H1 (cell line): ENCODE measurements at regions not wholly inside any gene's neighbourhood (a gene's known extent, or its start where the extent isn't known, plus 50 kb on each side); places are given as distances from the start of the nearest gene placed in this dataset.

ENCODE experiments used
- CTCF ChIA-PET: fragments of 300-600 bp; sonication (Branson Sonifier 250); formaldehyde crosslinking; loops from one replicate; lab custom pipeline; 2021; ENCODE audit not compliant: partially characterized antibody; lab: Charles Lee
- POLR2A ChIA-PET: fragments of 300-600 bp; sonication (Branson Sonifier 250); formaldehyde crosslinking; loops from one replicate; lab custom pipeline; 2021; ENCODE audit warnings: inconsistent platforms; ENCODE audit not compliant: partially characterized antibody; lab: Charles Lee
- DNase-seq, 2 experiments: peaks; one replicate each; pipeline versions ENCODE4 v3.0.0 to v3.0.0-alpha.2; 2010 to 2022; ENCODE audit warnings: low spot score in 2 of 2, low read depth in 1 of 2, mixed read lengths in 1 of 2
- FAIRE-seq: peaks from 2 replicates; lab custom pipeline; 2011; peaks lifted over from hg19 to GRCh38; lab: Jason Lieb, UNC
- H2AFZ ChIP-seq: 2 replicates; pipeline ENCODE4 v1.8.1; 2012; ENCODE audit warnings: low read length, inconsistent platforms
- H2AK5ac ChIP-seq: 2 replicates; pipeline ENCODE4 v1.6.1; 2013; ENCODE audit warnings: low read depth, low read length
- H2BK120ac ChIP-seq: replicated peaks from 2 replicates; pipeline ENCODE3; 2013; ENCODE audit warnings: low read depth, low read length, inconsistent platforms
- H2BK12ac ChIP-seq: 2 replicates; pipeline ENCODE4 v1.6.1; 2013; ENCODE audit warnings: low read depth, low read length
- H2BK15ac ChIP-seq: 2 replicates; pipeline ENCODE4 v1.6.1; 2013; ENCODE audit warnings: low read length
- H2BK20ac ChIP-seq: 2 replicates; pipeline ENCODE4 v1.6.1; 2013; ENCODE audit warnings: low read length
- H2BK5ac ChIP-seq: 2 replicates; pipeline ENCODE4 v1.6.1; 2013; ENCODE audit warnings: low read depth, low read length
- H3K14ac ChIP-seq: 2 replicates; pipeline ENCODE4 v1.6.1; 2013; ENCODE audit warnings: inconsistent platforms; ENCODE audit not compliant: insufficient read length
- H3K18ac ChIP-seq: 2 replicates; pipeline ENCODE4 v1.6.1; 2013; ENCODE audit warnings: low read length; ENCODE audit errors: extremely low read depth
- H3K23ac ChIP-seq: 2 replicates; pipeline ENCODE4 v1.6.1; 2013; ENCODE audit warnings: inconsistent platforms; ENCODE audit not compliant: insufficient read length
- H3K23me2 ChIP-seq: 2 replicates; pipeline ENCODE4 v1.6.1; 2013; ENCODE audit warnings: low read depth, low read length
- H3K27ac ChIP-seq: 2 replicates; pipeline ENCODE4 v1.6.1; 2011; ENCODE audit warnings: low read depth, low read length, inconsistent platforms
- H3K27me3 ChIP-seq, 4 experiments: replicated peaks in 1 of 4; 1 replicate in 1 of 4; 2 replicates in 3 of 4; pipeline versions ENCODE4 v1.6.1 to v1.8.1; 2011 to 2013; ENCODE audit warnings: low read length in 3 of 4, mild to moderate bottlenecking in 3 of 4, inconsistent platforms in 2 of 4, mixed read lengths in 2 of 4, moderate library complexity in 1 of 4; ENCODE audit not compliant: control insufficient read depth in 3 of 4, insufficient read depth in 3 of 4; ENCODE audit errors: extremely low read depth in 1 of 4
- H3K36me3 ChIP-seq, 4 experiments: 2 replicates each; pipeline versions ENCODE4 v1.6.1 to v1.8.1; 2011 to 2013; ENCODE audit warnings: mild to moderate bottlenecking in 4 of 4, low read length in 3 of 4, moderate library complexity in 2 of 4, control low read depth in 1 of 4, inconsistent platforms in 1 of 4; ENCODE audit not compliant: insufficient read depth in 4 of 4, control insufficient read depth in 2 of 4
- H3K4ac ChIP-seq: replicated peaks from 2 replicates; pipeline ENCODE3; 2013; ENCODE audit warnings: low read length, low read depth, mixed read lengths, inconsistent platforms; ENCODE audit not compliant: insufficient read length
- H3K4me1 ChIP-seq, 4 experiments: replicated peaks in 1 of 4; 1 replicate in 1 of 4; 2 replicates in 3 of 4; pipeline versions ENCODE4 v1.6.1 to v1.8.1; 2011 to 2013; ENCODE audit warnings: low read length in 3 of 4, inconsistent platforms in 2 of 4, mixed read lengths in 1 of 4; ENCODE audit not compliant: insufficient read depth in 4 of 4, control insufficient read depth in 3 of 4
- H3K4me2 ChIP-seq, 2 experiments: 2 replicates each; pipeline versions ENCODE4 v1.6.1 to v1.8.1; 2011 to 2013; ENCODE audit warnings: low read depth in 2 of 2, low read length in 2 of 2, control low read depth in 1 of 2, inconsistent platforms in 1 of 2, mild to moderate bottlenecking in 1 of 2; ENCODE audit not compliant: insufficient read depth in 1 of 2
- H3K4me3 ChIP-seq, 4 experiments: fragments of 200-600, 300-600 bp in 1 of 4; sonication (generic), shearing (Covaris generic), sonication (Bioruptor Twin) in 1 of 4; 2 replicates each; pipeline versions ENCODE4 v1.5.1 to v1.8.1; 2011 to 2016; ENCODE audit warnings: low read length in 4 of 4, low read depth in 3 of 4, control low read depth in 2 of 4, inconsistent platforms in 2 of 4, mild to moderate bottlenecking in 2 of 4, mixed read lengths in 1 of 4, moderate library complexity in 1 of 4; ENCODE audit not compliant: insufficient read depth in 2 of 4; ENCODE audit errors: extremely low read depth in 1 of 4
- H3K56ac ChIP-seq: replicated peaks from 2 replicates; pipeline ENCODE3; 2013; ENCODE audit warnings: low read depth, mild to moderate bottlenecking, mixed read lengths, low read length, inconsistent platforms; ENCODE audit not compliant: insufficient read length
- H3K79me1 ChIP-seq: 2 replicates; pipeline ENCODE4 v1.6.1; 2013; ENCODE audit warnings: low read depth, low read length, control low read depth
- H3K79me2 ChIP-seq, 2 experiments: 2 replicates each; pipeline versions ENCODE4 v1.6.1 to v1.8.1; 2012 to 2013; ENCODE audit warnings: low read length in 2 of 2, mild to moderate bottlenecking in 2 of 2, inconsistent platforms in 1 of 2; ENCODE audit not compliant: insufficient read depth in 2 of 2, control insufficient read depth in 1 of 2
- H3K9ac ChIP-seq, 4 experiments: replicated peaks in 1 of 4; 1 replicate in 1 of 4; 2 replicates in 3 of 4; pipeline versions ENCODE4 v1.6.1 to v1.8.1; 2011 to 2013; ENCODE audit warnings: low read depth in 3 of 4, low read length in 3 of 4, control low read depth in 2 of 4, mild to moderate bottlenecking in 2 of 4, moderate library complexity in 2 of 4, inconsistent platforms in 1 of 4; ENCODE audit errors: extremely low read depth in 1 of 4
- H3K9me3 ChIP-seq, 2 experiments: 2 replicates each; pipeline versions ENCODE4 v1.6.1 to v1.8.1; 2012 to 2013; ENCODE audit warnings: mild to moderate bottlenecking in 2 of 2, moderate library complexity in 2 of 2, control low read depth in 1 of 2, inconsistent platforms in 1 of 2, low read depth in 1 of 2, low read length in 1 of 2, mixed read lengths in 1 of 2; ENCODE audit not compliant: insufficient read depth in 2 of 2
- H4K20me1 ChIP-seq, 2 experiments: replicated peaks in 1 of 2; 2 replicates each; pipeline versions ENCODE3 to v1.8.1; 2011 to 2013; ENCODE audit warnings: inconsistent platforms in 2 of 2, low read length in 2 of 2, mild to moderate bottlenecking in 1 of 2; ENCODE audit not compliant: insufficient read depth in 2 of 2, control insufficient read depth in 1 of 2
- H4K5ac ChIP-seq: 2 replicates; pipeline ENCODE4 v1.6.1; 2013; ENCODE audit warnings: low read length, low read depth, mixed read lengths, inconsistent platforms; ENCODE audit not compliant: insufficient read length
- H4K8ac ChIP-seq: 2 replicates; pipeline ENCODE4 v1.8.0; 2013; ENCODE audit warnings: mild to moderate bottlenecking, moderate library complexity, low read length, inconsistent platforms; ENCODE audit not compliant: insufficient read depth; ENCODE audit errors: extremely low read depth
- H4K91ac ChIP-seq: replicated peaks from 2 replicates; pipeline ENCODE3; 2013; ENCODE audit warnings: low read length, mixed read lengths, inconsistent platforms; ENCODE audit not compliant: insufficient read length
- BRCA1 ChIP-seq: IDR thresholded peaks from 2 replicates; pipeline ENCODE4 v1.6.1; 2012; ENCODE audit warnings: low read depth, low read length, improper control_type of control experiment
- CBX5 ChIP-seq: fragments of 300-800, 300-1000 bp; sonication (generic); IDR thresholded peaks from 2 replicates; pipeline ENCODE4 v1.7.1; 2016; ENCODE audit warnings: antibody characterized with exemption, low read length, low read depth
- EGR1 ChIP-seq: IDR thresholded peaks from 2 replicates; pipeline ENCODE4 v1.6.1; 2011; ENCODE audit warnings: low read depth, low read length, borderline replicate concordance
- FOSL1 ChIP-seq: IDR thresholded peaks from 2 replicates; pipeline ENCODE4 v1.6.1; 2011; ENCODE audit warnings: mild to moderate bottlenecking, low read depth, low read length, moderate library complexity; ENCODE audit not compliant: insufficient read depth
- GABPA ChIP-seq: IDR thresholded peaks from 2 replicates; pipeline ENCODE4 v1.6.1; 2011; ENCODE audit warnings: mild to moderate bottlenecking, low read length, moderate library complexity, borderline replicate concordance; ENCODE audit not compliant: insufficient read depth
- JUND ChIP-seq: IDR thresholded peaks from 2 replicates; pipeline ENCODE4 v1.6.1; 2011; ENCODE audit warnings: mild to moderate bottlenecking, improper control_type of control experiment, low read length
- KDM4A ChIP-seq: IDR thresholded peaks from one replicate; pipeline ENCODE4 v1.7.1; 2012; ENCODE audit warnings: low read depth, mild to moderate bottlenecking, moderate library complexity, low read length, inconsistent platforms; ENCODE audit not compliant: severe bottlenecking
- NANOG ChIP-seq: IDR thresholded peaks from 2 replicates; pipeline ENCODE4 v1.6.1; 2011; ENCODE audit warnings: low read length, low read depth, mild to moderate bottlenecking, inconsistent platforms; ENCODE audit not compliant: insufficient read depth, poor library complexity, severe bottlenecking
- POLR2A ChIP-seq, 2 experiments: IDR thresholded peaks; 1 replicate in 1 of 2; 2 replicates in 1 of 2; pipeline ENCODE4 v1.6.1; 2011; ENCODE audit warnings: low read depth in 2 of 2, low read length in 2 of 2, mild to moderate bottlenecking in 2 of 2; ENCODE audit errors: control extremely low read depth in 1 of 2
- SAP30 ChIP-seq: fragments of 300-600 bp; sonication (generic); IDR thresholded peaks from 2 replicates; pipeline ENCODE4 v1.7.1; 2012; ENCODE audit warnings: low read length, moderate library complexity, mild to moderate bottlenecking, inconsistent platforms; ENCODE audit not compliant: insufficient read depth, insufficient replicate concordance
- TAF1 ChIP-seq: IDR thresholded peaks from 2 replicates; pipeline ENCODE4 v1.6.1; 2011; ENCODE audit warnings: mild to moderate bottlenecking, low read depth, low read length
- WGBS, 2 experiments: shearing (Covaris generic) in 1 of 2; methylation state at CpG; one replicate each; pipeline versions ENCODE4 v1.1.6 to v1.1.7; 2013 to 2015; ENCODE audit warnings: low lambda C conversion rate in 2 of 2, mixed read lengths in 2 of 2, inconsistent platforms in 1 of 2, low coverage in 1 of 2, missing lambda C conversion rate in 1 of 2; ENCODE audit not compliant: insufficient replicate concordance in 2 of 2, insufficient coverage in 1 of 2, insufficient read length in 1 of 2; ENCODE audit errors: extremely low coverage in 1 of 2, missing lambda C conversion rate in 1 of 2; 5-methylcytosine and 5-hydroxymethylcytosine counted together

DNA sequence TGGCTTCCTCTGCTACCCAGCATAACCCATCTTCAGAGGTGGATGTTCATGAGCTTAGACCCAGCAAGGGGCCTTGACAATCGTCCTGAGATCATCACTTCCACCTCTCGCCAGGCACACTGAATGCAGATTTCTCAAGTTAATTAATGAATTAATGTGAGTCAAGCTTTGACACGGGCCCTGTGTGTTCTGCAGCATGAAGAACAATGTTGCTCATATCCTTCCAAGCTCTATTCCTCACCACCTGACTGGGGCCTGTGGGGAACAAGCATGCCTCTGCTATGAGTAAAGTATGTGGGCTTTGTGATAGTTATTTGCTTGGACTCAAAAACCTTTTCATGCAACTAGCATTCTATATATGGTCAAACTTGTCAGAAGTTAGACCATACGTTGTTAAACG lies 122.0 kb downstream of the SEC16B start:
- FAIRE-seq, result no peak
- 85% methylated on average over 5 of the region's 5 CpGs; no CpG with 5 or more reads in 1 of the 2 experiments for WGBS, 2 experiments
- TF ChIP-seq SAP30, result no peak
- TF ChIP-seq POLR2A (IDR thresholded peaks at IDR 0.05; ENCODE audit: control extremely low read depth in 1 of 2, low read depth in 2 of 2, low read length in 2 of 2), result no peak
- no peak for TF ChIP-seq BRCA1
- TF ChIP-seq KDM4A, result no peak
- no peak for TF ChIP-seq FOSL1
- no peak for TF ChIP-seq TAF1
- TF ChIP-seq GABPA, result no peak
- no peak for TF ChIP-seq CBX5
- no peak for TF ChIP-seq JUND
- TF ChIP-seq NANOG, result no peak
- TF ChIP-seq EGR1, result no peak
- no peak for DNase-seq
- no peak overlapping the region for H3K18ac ChIP-seq
- H3K4ac ChIP-seq, result no peak overlapping the region
- no peak overlapping the region for H2BK120ac ChIP-seq
- no peaks in the 10 kb centered on the region for H3K27me3 ChIP-seq
- no peaks in the 10 kb centered on the region for H3K36me3 ChIP-seq
- CTCF ChIA-PET, result interaction anchor here (0.7 to 1.0 kb wide), 2 partner anchors 36 to 75 kb away, joined by 3 to 4 read pairs; no protein-coding TSS in a partner anchor
- H2AK5ac ChIP-seq, result no peak overlapping the region
- no peak overlapping the region for H2BK12ac ChIP-seq
- POLR2A ChIA-PET, result no interaction called here
- H4K20me1 ChIP-seq, result no peaks in the 10 kb centered on the region
- H4K5ac ChIP-seq, result no peak overlapping the region
- H3K9ac ChIP-seq, result no peak overlapping the region
- H3K79me2 ChIP-seq, result no peaks in the 10 kb centered on the region
- no peak overlapping the region for H2AFZ ChIP-seq
- H3K27ac ChIP-seq, result no peak overlapping the region
- no peak overlapping the region for H3K56ac ChIP-seq
- H3K23me2 ChIP-seq, result no peaks in the 10 kb centered on the region; the same call in 1 of the 2 replicates
- no peak overlapping the region for H3K4me2 ChIP-seq
- H2BK20ac ChIP-seq, result no peak overlapping the region
- no peak overlapping the region for H3K23ac ChIP-seq
- H2BK5ac ChIP-seq, result no peak overlapping the region
- H4K8ac ChIP-seq, result no peak overlapping the region
- no peak overlapping the region for H3K4me3 ChIP-seq
- H2BK15ac ChIP-seq, result no peak overlapping the region
- H3K79me1 ChIP-seq, result no peaks in the 10 kb centered on the region
- no peak overlapping the region for H3K14ac ChIP-seq
- no peaks in the 10 kb centered on the region for H3K4me1 ChIP-seq
- H4K91ac ChIP-seq, result no peak overlapping the region
- H3K9me3 ChIP-seq, result no peaks in the 10 kb centered on the region
